ENCODE measurements at regions not wholly inside any gene's neighbourhood (a gene's known extent, or its start where the extent isn't known, plus 50 kb on each side); places are given as distances from the start of the nearest gene placed in this dataset.

GRCh38 chr5:125348221-125348692 lies 601.8 kb upstream of the ZNF608 start:
- WGBS, 2 donors = 31 to 45% methylated on average over 11 of the region's 11 CpGs
- peak overlapping the region in 2 of 4 donors; percentile 58 to 62 for H3K27ac ChIP-seq
- H3K27me3 ChIP-seq = no peaks in the 10 kb centered on the region
- peak overlapping the region in 1 of 4 donors; percentile 5 for H3K4me3 ChIP-seq
- peak; percentile 15 to 27 for DNase-seq (ENCODE audit: low spot score in 2 of 2)
- H3K9me3 ChIP-seq = no peaks in the 10 kb centered on the region
- no peaks in the 10 kb centered on the region for H3K36me3 ChIP-seq
- H3K4me1 ChIP-seq = peaks cover 0 to 29% (median 4%) of the 10 kb centered on the region in 4 donors
- no peak for TF ChIP-seq CTCF (IDR thresholded peaks at IDR 0.05)
- peak in 1 of 2 donors; percentile 37 for TF ChIP-seq EP300 (IDR thresholded peaks at IDR 0.05)

GRCh38 chr5:125348936-125349831 lies 602.7 kb upstream of the ZNF608 start:
- Histone ChIP-seq H3K27ac (peak overlapping the region in 2 of 4 donors; percentile 58 to 62), H3K4me1 (peaks cover 0 to 29% (median 4%) of the 10 kb centered on the region in 4 donors), H3K36me3 (no peaks in the 10 kb centered on the region), H3K4me3 (peak overlapping the region in 1 of 4 donors; percentile 3), H3K9me3 (no peaks in the 10 kb centered on the region), H3K27me3 (no peaks in the 10 kb centered on the region)
- 21 to 26% methylated on average over 9 of the region's 9 CpGs for WGBS, 2 donors
- no peak for DNase-seq (ENCODE audit: low spot score in 2 of 2)
- TF ChIP-seq CTCF (IDR thresholded peaks at IDR 0.05) = no peak
- TF ChIP-seq POLR2A (IDR thresholded peaks at IDR 0.05) = no peak
- TF ChIP-seq EP300 (IDR thresholded peaks at IDR 0.05) = no peak

GRCh38 chr5:125357660-125358059 lies 611.2 kb upstream of the ZNF608 start:
- TF ChIP-seq POLR2A (IDR thresholded peaks at IDR 0.05) (no peak), EP300 (IDR thresholded peaks at IDR 0.05) (no peak)
- peaks cover 0 to 28% (median 3%) of the 10 kb centered on the region in 4 donors for H3K9me3 ChIP-seq
- no peaks in the 10 kb centered on the region for H3K4me1 ChIP-seq
- no peak overlapping the region for H3K4me3 ChIP-seq
- no peak for DNase-seq (ENCODE audit: low spot score in 2 of 2)
- no peak overlapping the region for H3K27ac ChIP-seq
- no peaks in the 10 kb centered on the region for H3K36me3 ChIP-seq
- no peaks in the 10 kb centered on the region for H3K27me3 ChIP-seq

GRCh38 chr5:125365747-125366146 lies 619.3 kb upstream of the ZNF608 start:
- Histone ChIP-seq H3K27ac (no peak overlapping the region), H3K4me3 (no peak overlapping the region), H3K4me1 (no peaks in the 10 kb centered on the region), H3K27me3 (no peaks in the 10 kb centered on the region), H3K36me3 (no peaks in the 10 kb centered on the region), H3K9me3 (peaks cover 0 to 7% (median 0%) of the 10 kb centered on the region in 4 donors)
- no peak for TF ChIP-seq POLR2A (IDR thresholded peaks at IDR 0.05)
- WGBS, 2 donors = 84 to 85% methylated on average over 2 of the region's 2 CpGs
- no peak for DNase-seq (ENCODE audit: low spot score in 2 of 2)

- H3K27me3 ChIP-seq = no peaks in the 10 kb centered on the region
- H3K27ac ChIP-seq = no peak overlapping the region
- peaks cover 0 to 7% (median 0%) of the 10 kb centered on the region in 4 donors for H3K9me3 ChIP-seq
- no peak for DNase-seq (ENCODE audit: low spot score in 2 of 2)
- H3K36me3 ChIP-seq = no peaks in the 10 kb centered on the region
- 85 to 86% methylated on average over 1 of the region's 1 CpG for WGBS, 2 donors
- no peak for TF ChIP-seq POLR2A (IDR thresholded peaks at IDR 0.05)
- no peak for TF ChIP-seq CTCF (IDR thresholded peaks at IDR 0.05)
- no peak for TF ChIP-seq EP300 (IDR thresholded peaks at IDR 0.05)
- H3K4me3 ChIP-seq = no peak overlapping the region
- no peaks in the 10 kb centered on the region for H3K4me1 ChIP-seq
Measured at GRCh38 chr5:125367702-125368101, 621.3 kb upstream of the ZNF608 start.

GRCh38 chr5:125370461-125371205 lies 624.2 kb upstream of the ZNF608 start:
- Histone ChIP-seq H3K4me3 (no peak overlapping the region), H3K27ac (no peak overlapping the region), H3K9me3 (no peaks in the 10 kb centered on the region), H3K4me1 (no peaks in the 10 kb centered on the region), H3K27me3 (no peaks in the 10 kb centered on the region), H3K36me3 (no peaks in the 10 kb centered on the region)
- TF ChIP-seq POLR2A (IDR thresholded peaks at IDR 0.05) (no peak), CTCF (IDR thresholded peaks at IDR 0.05) (no peak), EP300 (IDR thresholded peaks at IDR 0.05) (no peak)
- DNase-seq (ENCODE audit: low spot score in 2 of 2) = no peak

Data from tibial nerve (tissue), 4 donors.